ENCODE measurements at regions not wholly inside any gene's neighbourhood (a gene's known extent, or its start where the extent isn't known, plus 50 kb on each side); places are given as distances from the start of the nearest gene placed in this dataset.
A peak's percentile ranks its signal among the peaks of the same experiment; 100 is the strongest.

DNA sequence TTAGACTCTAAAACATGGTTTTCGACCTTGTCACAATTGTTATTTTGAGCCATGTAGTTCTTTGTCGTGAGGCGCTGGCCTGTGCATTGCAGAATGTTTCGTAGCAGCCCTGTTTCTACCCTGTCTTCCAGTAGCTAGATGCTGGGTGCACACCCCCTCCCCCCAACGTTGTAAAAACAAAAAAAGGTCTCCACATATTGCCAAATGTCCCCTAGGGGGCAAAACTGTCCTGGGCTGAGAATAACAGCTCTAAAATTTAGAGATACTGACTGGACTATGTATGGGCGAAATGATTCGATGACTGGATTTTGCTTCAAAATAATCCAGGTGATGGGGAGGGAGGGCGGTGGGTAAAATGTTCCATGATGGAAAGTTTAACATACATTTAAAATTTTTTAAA, 126.1 kb upstream of the FUT8 start:
- DNase-seq = no peak

DNA sequence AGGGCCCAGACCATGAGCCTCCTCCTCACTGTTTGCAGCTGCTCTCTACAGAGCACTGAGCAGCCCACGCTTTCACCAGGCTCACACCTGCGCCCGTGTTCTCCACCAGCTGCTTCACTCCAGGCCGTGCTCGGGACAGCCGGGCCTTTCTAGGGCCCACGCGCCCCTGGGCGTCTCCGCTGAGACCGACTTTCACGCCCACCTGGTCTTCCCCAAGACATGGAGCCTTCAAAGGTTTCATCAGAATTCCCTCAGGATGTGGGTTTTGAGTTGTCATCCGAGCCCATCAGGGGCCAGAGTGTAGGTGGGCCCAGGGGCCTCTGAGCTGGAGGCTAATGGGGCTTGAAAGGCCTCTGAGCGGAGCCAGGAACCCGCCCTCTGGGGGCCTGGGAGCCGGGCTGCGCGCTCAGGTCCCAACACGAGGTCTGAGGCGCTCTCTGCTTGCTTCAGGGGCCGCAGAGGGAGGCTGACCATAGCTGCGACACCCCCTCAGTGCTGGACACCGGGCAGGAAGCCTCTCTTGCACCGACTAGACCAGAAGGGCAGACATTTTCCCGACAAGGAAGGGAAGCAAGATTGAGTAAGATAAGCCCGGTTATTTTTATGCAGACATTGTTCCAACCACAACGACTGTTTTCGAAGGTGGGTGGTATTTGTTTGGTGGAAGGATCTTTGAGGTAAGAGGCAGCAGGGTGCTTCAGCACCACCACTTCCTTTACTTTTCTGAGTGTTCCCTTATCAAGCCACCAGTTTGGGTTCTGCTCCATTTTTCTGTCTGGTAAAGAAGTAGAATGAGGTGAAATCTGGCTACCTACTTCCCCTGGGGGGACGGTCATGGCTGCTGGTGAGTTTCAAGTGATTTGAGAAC, 125.0 kb upstream of the FUT8 start:
- DNase-seq = peak; percentile 81

DNA sequence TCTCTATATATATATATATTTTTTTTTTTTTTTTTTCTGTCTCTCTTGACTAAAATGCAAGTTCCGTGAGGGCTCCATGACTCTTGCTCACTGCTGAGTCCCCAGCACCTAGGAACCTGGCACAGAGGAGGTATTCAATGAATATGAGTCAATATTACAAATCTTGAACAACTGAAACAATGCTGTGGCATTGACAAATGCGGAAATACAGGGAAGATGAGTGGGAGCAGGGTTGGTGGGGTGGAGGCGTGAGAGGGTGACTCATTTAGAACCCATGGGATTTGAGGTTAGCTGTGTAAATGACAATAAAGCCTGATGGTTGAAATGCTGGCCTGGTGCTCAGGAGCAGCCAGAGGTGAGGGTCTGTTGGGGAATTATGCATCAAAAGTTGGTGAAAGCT, 121.7 kb upstream of the FUT8 start:
- peak; percentile 69 for DNase-seq

DNA sequence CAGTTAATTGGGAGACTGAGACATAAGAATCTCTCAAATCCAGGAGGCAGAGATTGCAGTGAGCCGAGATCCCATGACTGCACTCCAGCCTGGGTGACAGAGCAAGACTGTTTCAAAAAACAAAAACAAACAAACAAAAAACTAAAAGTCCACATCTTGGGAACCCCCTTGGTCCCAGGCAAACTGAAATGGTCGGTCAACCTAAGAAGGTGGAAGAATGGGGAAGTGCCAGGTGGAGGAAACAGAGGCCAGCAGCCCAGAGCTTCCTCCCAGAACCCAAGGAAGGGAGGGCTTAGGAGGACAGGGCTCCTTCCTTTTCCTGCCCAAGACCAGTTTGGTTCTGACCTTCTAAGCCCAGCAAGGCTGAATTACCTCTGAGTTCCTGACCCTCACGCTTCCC, 121.0 kb upstream of the FUT8 start:
- no peak for DNase-seq

DNA sequence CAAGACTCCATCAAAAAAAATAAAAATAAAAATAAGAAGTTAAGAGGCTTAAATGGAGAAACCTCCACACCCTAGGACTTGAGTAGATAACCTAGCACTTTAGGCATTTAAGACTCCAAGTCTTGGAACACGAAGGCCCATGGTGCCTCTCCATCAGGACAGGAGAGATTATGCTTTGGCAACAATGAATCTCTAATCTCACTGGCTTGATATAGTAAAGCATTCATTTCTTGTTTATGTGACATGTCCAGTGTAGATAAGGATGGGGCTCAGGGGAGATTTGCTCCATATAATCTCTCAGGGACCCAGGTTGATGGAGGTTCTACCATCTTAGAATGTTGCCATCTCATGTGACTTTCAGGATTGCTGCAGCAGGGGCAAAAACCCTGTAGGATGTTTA, 117.7 kb upstream of the FUT8 start:
- no peak for DNase-seq

DNA sequence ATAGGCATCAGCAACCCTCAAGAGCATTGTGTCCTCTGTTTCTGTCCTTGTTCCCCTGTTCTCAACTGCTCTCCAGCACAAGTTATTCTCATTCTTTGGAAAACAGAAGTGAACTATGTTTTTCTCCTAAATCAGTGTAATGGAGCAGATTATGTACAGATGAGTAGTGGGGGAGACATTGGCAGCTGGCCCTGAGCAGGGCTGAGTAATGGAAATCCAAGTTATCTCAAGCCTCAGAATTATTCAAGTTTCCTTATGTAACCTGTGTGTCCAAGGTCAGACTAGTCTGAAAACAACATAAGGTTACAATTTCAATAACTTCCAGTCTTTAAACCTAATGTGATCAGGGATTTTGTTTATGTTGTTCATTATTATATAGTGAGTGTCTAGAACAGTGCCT, 116.1 kb upstream of the FUT8 start:
- no peak for DNase-seq

DNA sequence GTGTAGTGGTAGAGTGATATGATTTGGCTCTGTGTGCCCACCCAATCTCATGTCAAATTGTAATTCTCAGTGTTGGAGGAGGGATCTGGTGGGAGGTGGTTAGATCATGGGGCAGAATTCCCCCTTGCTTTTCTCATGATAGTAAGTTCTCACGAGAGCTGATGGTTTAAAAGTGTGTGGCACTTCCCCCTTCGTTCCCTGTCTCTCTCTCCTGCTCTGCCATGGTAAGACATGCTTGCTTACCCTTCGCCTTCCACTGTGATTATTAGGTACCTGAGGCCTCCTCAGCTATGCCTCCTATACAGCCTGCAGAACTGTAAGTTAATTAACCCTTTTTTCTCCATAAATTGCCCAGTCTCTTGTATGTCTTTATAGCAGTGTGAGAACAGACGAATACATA, 115.7 kb upstream of the FUT8 start:
- DNase-seq = no peak

DNA sequence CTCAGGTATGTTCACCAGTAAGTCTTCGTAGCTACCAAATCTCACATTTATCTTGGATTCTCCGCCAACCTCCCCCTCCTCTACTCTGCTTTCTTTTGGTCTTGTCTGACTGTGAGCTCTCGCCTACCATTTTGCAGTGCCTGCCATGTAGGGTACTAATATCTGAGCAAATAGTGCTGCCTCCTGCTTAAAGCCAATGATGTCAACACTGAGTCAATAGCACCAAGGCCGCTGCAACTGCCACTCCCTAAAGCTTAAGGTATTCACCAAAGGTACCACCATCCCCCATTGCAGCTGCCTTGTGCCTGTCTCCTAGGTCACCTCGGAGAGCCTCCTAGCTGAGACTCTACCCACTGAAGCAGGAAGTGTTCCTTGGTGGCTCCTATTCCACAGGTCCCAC, 114.8 kb upstream of the FUT8 start:
- no peak for DNase-seq

DNA sequence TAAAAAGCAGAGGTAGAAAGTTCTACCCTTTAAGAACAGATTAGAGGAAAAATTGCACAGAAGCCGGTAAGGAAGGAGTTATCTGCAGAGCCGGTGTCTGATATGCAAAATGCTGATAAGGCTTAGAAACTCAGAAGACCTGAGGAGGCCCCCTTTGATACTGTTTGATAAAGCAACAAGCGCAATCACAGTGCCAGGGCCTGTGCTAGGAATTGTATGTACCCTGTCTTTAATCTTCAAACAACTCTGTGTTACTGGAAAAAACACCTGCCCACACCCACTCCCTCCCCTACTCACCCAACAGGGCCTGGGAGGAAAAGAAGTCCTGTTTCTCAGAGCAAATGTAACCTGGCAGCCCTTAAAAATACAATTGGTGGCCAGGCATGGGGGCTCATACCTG, 112.7 kb upstream of the FUT8 start:
- no peak for DNase-seq

DNA sequence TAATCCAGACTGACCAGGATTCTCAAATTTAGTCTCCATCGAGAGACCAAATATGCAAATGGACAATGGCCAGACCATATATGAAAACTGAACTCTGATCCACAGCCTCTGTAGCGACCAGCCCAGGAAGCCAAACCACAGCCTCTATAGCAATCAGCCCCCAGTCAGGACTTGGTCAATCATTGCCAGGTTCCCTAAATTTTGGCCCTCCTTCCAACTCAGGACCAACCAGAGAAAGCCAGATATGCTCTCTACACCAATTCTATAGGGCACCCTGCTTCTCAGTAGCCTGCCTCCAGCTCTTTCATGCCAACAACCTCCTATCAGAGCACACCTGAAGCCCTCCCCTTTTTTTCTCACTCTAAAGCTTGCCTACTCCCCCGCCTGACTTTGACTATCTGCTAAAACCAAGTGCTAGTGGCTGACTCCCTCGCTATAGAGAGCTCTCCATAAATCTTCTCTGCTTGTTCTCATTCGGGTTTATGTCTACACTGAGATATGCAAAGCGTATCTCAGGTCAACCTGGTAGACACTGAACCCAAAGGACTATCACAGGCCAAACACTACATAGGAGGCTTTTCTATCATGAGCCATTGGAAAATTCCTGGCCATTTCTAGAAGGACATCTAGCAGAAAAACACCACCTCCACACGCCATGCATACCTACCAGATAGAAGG, 110.5 kb upstream of the FUT8 start:
- DNase-seq = no peak

DNA sequence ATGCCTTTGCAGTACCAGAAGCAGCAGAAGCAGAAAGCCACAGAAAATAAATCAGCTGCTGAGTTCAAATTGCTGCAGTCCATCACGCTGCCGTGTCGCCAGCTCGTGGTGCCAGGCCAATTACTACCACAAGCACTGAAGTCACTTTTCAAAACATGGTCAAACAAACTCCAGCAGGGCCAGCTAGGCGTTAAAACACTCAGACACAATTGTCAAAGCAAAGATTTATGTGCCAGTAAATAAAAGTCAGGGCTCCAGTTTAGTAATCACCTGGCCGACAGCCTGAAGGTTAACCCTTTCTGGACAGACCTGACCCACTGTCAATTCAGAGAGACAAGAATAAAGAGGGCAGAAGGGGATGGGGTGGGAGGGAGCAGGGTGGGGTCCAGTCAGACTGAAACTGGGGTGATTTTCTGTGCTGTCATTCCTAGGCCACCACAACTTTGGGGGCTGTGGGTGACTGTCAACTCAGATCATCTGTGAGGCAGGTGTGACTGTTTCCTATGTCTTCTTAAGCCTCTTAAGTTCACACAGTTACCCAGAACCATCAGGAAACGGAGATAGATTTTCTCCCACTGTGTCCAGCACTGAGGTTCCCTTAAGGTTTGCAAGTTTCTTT, 109.8 kb upstream of the FUT8 start:
- DNase-seq = no peak

DNA sequence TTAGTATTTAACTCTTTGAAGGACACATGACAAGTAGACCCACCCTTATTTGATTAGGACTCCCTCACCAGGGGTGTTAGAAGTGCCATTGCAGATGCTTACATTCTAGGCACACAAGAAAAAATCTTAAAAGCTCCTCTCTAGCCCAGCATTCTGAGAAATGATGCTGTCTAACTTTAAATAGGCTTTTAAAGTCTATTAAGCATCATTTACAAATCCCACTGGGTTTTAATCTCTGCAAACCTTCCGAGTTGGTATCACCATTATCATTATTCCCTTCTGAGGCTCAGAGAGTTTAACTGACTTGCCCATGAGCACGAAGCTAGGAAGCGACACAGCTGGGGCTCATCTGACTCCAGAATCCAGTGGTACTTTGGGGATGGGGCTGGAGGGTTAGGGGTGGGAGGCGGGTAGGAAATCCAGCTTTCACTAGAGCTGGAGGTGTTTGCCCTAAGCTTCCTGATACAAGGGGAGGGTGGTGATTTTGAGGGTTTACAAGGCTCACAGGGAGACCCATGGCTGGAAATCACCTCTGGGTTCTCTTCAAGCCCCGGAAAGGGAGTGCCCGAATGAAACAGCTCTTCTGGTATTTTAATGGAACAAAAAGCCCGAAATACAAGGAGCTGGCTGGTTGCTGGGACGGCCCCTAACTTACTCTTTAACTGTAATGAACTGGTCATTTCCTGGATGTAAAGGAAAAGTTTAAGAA, 109.2 kb upstream of the FUT8 start:
- DNase-seq = no peak

DNA sequence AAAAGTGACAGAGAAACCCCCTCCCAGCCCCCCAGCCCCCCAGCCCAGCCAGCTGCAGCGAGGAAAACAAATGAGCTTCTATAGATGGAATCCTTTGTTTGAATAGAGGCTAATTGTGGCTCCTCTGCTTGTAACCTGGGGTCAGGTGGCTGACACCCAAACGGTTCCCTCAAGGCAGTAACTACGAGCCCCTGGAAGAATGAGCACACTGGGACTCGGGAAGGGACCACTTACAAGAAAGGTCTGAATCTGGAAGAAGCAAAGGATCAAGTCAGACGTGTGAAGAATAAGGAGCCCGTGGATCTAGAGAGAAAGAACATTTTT, 108.7 kb upstream of the FUT8 start:
- no peak for DNase-seq

DNA sequence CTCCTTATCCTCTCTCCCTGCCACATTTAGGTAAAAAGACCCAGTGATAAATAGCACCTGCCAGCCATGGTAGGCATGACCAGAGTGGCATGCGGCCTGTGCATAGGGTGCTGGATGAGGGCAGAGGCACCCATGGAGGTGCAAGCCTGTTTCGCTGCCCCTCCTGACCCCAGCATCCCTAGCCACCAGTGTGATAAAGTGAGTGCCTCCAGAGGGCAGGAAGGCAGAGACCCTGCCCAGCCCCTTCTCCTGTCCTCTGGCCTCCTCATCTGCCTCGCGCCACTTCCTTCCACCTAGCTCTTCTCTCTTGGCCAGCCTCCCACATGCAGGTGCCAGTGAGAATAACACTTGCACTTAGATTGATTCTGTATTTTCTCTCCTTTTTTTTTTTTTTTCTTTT, 108.3 kb upstream of the FUT8 start:
- DNase-seq = no peak

DNA sequence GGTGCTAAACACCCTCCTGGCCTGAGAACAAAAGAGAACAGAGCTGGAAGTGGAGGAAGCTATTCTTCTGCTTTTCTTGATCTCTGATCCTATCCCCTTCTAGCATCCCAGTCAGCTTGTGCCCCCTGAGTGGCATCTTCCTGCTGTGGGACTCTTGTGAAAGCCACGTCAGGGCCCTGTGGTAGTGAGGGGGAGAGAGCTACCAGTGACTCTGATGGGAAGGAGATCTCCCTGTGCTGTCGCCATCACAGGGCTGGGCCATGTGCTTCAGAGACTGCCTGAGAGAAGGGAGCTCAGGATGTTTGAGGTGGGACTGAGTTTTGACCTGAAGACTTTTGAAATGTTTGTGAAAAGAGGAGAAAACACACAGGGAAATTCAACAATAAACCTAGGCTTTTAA, 107.6 kb upstream of the FUT8 start:
- DNase-seq = no peak

DNA sequence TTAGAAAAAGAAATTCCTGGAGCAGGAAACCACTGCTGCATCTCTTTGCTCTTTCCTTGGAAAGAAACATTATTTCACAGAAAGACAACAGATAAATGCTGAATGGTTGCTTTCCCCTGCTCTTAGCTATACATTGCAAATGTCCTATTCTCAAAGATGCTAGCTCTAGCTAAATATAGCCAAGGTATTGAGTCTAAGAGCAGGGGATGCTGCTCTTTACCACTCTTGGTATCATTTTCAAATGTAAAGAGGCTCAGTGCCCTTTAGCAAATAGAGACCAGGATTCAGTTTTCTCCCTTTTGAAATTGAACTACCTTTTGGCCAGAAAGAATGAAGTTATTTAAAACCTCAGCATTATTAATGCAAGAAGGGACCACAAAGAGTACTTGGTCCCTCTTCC, 104.0 kb upstream of the FUT8 start:
- DNase-seq = no peak

DNA sequence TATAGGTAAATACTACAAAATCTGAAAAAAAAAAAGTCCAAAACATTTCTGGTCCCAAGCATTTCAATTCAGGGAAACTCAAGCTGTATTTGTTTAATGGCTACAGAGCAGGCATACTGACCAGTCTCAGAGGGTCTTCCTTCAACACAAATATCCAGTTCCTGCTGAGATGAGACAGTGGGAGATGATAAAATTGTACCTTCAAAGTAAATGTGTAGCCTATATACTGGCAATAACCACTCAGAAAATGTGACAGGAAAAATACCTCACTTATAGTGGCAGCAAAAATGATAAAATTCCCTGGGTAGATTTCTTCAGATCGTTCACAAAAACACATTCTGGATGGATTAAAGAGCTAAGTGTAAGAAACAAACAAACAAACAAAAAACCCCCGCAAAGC, 102.0 kb upstream of the FUT8 start:
- no peak for DNase-seq

DNA sequence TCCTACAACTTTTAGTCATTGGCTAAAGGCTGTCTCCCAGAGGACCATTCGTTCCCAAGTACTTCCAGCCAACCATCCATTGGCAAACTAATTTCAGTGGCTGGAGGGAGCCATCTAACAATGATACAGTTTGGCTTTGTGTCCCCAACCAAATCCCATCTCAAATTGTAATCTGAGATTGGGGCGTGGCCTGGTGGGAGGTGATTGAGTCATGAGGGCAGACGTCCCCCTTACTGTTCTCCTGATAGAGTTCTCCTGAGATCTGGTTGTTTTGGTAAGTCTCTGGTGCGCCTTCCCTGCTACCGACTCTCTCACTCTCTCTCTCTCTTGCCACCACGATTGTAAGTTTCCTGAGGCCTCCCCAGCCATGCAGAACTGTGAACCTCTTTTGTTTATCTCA, 99.7 kb upstream of the FUT8 start:
- DNase-seq = no peak

DNA sequence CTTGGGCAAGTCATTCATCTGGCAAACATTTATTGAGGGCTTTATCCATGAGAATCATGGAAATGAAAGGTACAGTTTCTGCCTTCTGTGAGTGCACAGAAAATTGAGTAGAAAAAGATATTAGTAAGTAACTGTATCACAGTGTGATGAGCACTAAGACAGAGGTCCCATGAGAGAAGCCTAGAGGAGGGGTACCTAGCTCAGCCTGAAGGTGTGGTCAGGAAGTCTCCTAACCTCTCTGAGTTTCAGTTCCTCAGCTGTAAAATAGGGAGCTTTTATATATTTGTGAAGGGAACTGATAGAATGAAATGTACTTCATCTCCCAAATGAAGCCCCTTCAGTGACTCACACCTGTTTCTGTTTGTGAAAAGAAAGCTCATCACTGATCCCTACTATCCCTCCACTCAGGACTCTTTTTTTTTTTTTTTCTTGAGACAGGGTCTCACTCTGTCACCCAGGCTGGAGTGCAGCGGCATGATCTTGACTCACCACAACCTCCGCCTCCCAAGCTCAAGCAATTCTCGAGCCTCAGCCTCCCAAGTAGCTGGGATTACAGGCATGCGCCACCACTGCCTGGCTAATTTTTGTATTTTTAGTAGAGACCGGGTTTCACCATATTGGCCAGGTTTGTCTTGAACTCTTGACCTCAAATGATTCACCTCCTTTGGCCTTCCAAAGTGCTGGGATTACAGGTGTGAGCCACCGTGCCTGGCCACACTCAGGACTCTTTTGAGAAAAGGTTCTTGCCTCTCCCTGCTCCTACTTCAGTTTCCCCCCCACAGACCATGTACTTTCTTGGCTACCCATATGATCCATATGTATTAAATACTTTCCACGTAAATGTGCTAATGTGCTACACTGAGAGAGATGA, 93.7 kb upstream of the FUT8 start:
- no peak for DNase-seq

DNA sequence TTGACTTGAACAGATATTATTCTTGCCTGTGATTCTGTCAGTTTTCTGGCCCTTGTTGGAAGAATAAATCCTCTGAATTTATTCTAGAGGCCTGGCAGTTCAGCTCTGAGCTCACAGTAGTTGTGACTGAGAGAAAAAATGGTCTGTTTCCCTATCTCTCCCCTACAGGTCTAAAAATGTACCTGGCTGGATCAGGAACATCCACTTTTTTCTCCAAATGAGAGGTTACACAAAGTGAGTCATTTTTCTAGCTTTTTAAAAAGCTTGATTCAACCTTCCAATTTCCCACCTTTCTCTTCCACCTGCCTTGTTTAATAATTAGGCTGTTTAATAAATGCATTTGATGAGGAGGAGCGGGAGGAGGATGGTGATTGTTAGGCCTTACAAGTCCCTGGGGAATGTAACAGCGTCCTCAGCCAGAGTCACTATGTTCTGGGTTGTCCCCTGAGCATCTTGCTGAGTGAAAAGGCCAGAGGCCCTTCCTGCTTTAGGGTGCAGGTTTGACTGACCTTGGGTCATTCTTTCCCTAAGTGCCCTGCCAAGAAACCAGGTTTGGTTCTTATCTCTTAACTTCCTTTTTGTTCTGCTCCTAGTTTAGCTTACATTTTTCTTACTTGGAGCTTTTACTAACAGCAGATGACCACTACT, 91.7 kb upstream of the FUT8 start:
- DNase-seq = no peak

DNA sequence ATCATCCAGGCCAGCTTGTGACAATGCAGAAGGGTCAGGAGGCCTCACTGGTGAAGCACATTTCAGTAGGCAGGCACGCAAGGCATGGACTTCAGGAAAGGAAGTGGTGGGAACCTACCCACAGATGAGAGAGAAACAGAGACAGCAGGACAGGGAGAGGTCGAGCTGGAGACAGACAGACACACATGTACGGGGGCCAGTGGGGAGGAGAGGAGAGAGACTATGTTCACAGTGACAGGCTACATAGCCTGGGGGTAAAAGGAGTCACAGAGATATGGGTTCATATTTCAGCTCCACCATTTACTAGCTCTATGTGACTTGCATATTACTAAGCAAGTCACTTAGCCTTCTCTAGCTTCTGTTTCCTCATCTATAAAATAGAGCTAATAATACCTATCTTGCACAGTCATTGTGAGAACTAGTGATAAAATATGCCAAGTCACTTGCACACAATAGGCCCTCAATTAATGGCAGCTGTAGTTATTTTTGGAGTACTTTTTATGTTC, 91.1 kb upstream of the FUT8 start:
- no peak for DNase-seq

DNA sequence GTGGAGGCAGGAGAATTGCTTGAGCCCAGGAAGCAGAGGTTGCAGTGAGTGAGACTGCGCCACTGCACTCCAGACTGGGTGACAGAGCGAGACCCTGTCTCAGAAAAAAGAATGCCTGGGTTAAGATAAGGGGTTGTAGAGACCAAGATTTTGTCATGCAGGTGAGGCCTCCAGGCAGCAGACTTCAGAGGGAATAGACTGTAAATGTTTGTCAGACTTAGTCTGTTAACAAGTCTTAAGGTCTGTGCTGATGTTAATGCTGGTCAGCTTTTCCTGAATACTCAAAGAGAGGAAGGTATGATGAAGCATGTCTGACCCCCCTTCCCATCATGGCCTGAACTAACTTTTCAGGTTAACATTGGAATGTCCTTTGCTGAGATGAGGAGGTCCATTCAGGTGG, 83.0 kb upstream of the FUT8 start:
- DNase-seq = no peak
